GM12872 (cell line): ENCODE measurements at regions not wholly inside any gene's neighbourhood (a gene's known extent, or its start where the extent isn't known, plus 50 kb on each side); places are given as distances from the start of the nearest gene placed in this dataset.

Source experiments
- TF ChIP-seq, protein P1 (sequence below): IDR thresholded peaks from 3 replicates; pipeline ENCODE4 v1.5.1; 2011; ENCODE audit warnings: low read depth, mild to moderate bottlenecking, low read length, moderate library complexity; ENCODE audit not compliant: insufficient read depth

- TF ChIP-seq, protein P1, sequence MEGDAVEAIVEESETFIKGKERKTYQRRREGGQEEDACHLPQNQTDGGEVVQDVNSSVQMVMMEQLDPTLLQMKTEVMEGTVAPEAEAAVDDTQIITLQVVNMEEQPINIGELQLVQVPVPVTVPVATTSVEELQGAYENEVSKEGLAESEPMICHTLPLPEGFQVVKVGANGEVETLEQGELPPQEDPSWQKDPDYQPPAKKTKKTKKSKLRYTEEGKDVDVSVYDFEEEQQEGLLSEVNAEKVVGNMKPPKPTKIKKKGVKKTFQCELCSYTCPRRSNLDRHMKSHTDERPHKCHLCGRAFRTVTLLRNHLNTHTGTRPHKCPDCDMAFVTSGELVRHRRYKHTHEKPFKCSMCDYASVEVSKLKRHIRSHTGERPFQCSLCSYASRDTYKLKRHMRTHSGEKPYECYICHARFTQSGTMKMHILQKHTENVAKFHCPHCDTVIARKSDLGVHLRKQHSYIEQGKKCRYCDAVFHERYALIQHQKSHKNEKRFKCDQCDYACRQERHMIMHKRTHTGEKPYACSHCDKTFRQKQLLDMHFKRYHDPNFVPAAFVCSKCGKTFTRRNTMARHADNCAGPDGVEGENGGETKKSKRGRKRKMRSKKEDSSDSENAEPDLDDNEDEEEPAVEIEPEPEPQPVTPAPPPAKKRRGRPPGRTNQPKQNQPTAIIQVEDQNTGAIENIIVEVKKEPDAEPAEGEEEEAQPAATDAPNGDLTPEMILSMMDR = no peak
These were observed 446.0 kb downstream of the QKI start for GRCh38 chr6:163860287-163861081.

GRCh38 chr6:163857421-163857820, 442.9 kb downstream of the QKI start:
- TF ChIP-seq, protein P1 = no peak

DNA sequence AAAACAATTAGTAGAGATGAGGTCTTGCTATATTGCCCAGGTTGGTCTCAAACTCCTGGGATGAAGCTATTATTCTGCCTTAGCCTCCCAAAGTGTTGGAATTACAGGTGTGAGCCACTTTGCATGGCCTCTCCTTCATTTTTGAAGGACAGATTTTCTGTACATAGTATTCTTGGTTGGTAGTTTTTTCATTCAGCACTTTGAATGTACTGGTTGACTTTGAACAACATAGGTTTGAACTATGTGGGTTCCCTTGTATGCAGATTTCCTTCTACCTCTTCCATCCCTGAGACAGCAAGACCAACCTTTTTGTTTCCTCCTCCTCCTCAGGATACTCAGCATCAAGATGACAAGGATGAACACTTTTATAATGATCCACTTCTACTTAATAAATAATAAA, 436.4 kb downstream of the QKI start:
- TF ChIP-seq, protein P1 = no peak

DNA sequence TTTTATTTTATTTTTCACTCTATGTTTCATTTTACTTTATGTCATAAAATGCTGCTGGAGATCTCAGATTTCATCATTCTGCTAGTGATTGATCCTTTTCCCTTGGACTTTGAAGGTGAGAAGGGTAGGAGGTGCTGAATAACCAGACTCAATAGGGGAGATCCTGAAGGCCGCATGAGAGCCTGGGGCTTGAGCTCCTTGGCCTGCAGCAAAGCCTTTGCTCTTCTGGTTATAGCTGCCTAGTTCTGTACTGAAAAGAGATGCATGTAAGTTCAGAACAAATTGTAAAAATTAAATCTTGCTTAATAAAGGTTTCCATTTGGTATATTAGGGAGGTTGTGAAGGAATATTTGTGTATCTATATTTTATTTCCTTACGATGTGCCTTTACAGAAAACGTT, 430.2 kb downstream of the QKI start:
- TF ChIP-seq, protein P1 = no peak

- TF ChIP-seq, protein P1 = no peak
These were observed 429.8 kb downstream of the QKI start for GRCh38 chr6:163844357-163844756.

DNA sequence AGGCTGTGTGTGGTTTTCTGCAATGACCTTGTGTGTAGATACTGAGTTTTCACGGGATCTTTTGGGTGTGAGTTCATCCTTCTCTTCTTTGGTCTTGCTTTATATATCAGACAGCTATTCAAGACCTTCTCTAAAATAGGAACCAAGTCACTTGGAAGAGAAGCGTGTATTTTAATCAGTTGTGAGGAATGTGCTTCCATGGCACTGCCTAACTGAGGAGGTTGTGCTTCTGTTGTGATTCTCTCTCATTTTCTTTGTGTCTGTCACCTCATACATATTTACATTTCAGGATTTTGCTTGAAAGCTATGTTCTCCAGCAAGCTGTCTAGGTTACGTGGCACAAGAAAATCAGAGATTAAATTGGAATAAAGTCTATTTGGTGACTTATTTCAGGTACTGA, 428.7 kb downstream of the QKI start:
- TF ChIP-seq, protein P1 = no peak

DNA sequence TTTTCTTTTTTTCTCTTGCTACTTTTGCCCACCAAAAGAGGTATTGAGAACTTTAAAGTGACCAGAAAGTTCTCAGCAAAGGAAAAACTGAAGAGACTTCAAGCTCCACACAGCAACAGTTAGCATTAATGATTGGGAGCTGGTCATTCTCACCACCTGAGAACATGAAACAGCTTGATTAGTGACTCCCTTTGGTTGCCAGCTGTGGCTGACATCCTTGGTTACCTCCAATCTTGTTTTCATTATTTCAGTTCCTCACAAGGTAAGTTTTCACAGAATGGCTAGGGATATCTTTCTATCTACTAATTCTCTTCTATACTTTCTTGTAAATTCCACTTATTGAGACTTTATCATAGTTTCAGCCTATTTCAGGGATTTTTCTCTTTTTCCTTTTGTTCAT, 427.9 kb downstream of the QKI start:
- TF ChIP-seq, protein P1 = no peak
